H1 (cell line): ENCODE measurements at regions not wholly inside any gene's neighbourhood (a gene's known extent, or its start where the extent isn't known, plus 50 kb on each side); places are given as distances from the start of the nearest gene placed in this dataset.

Experiments used
- CTCF ChIA-PET: fragments of 300-600 bp; sonication (Branson Sonifier 250); formaldehyde crosslinking; loops from one replicate; lab custom pipeline; 2021; ENCODE audit not compliant: partially characterized antibody; lab: Charles Lee
- POLR2A ChIA-PET: fragments of 300-600 bp; sonication (Branson Sonifier 250); formaldehyde crosslinking; loops from one replicate; lab custom pipeline; 2021; ENCODE audit warnings: inconsistent platforms; ENCODE audit not compliant: partially characterized antibody; lab: Charles Lee
- DNase-seq, 2 experiments: peaks; one replicate each; pipeline versions ENCODE4 v3.0.0 to v3.0.0-alpha.2; 2010 to 2022; ENCODE audit warnings: low spot score in 2 of 2, low read depth in 1 of 2, mixed read lengths in 1 of 2
- FAIRE-seq: peaks from 2 replicates; lab custom pipeline; 2011; peaks lifted over from hg19 to GRCh38; lab: Jason Lieb, UNC
- H2AFZ ChIP-seq: 2 replicates; pipeline ENCODE4 v1.8.1; 2012; ENCODE audit warnings: low read length, inconsistent platforms
- H2AK5ac ChIP-seq: 2 replicates; pipeline ENCODE4 v1.6.1; 2013; ENCODE audit warnings: low read depth, low read length
- H2BK120ac ChIP-seq: replicated peaks from 2 replicates; pipeline ENCODE3; 2013; ENCODE audit warnings: low read depth, low read length, inconsistent platforms
- H2BK12ac ChIP-seq: 2 replicates; pipeline ENCODE4 v1.6.1; 2013; ENCODE audit warnings: low read depth, low read length
- H2BK15ac ChIP-seq: 2 replicates; pipeline ENCODE4 v1.6.1; 2013; ENCODE audit warnings: low read length
- H2BK20ac ChIP-seq: 2 replicates; pipeline ENCODE4 v1.6.1; 2013; ENCODE audit warnings: low read length
- H2BK5ac ChIP-seq: 2 replicates; pipeline ENCODE4 v1.6.1; 2013; ENCODE audit warnings: low read depth, low read length
- H3K14ac ChIP-seq: 2 replicates; pipeline ENCODE4 v1.6.1; 2013; ENCODE audit warnings: inconsistent platforms; ENCODE audit not compliant: insufficient read length
- H3K18ac ChIP-seq: 2 replicates; pipeline ENCODE4 v1.6.1; 2013; ENCODE audit warnings: low read length; ENCODE audit errors: extremely low read depth
- H3K23ac ChIP-seq: 2 replicates; pipeline ENCODE4 v1.6.1; 2013; ENCODE audit warnings: inconsistent platforms; ENCODE audit not compliant: insufficient read length
- H3K23me2 ChIP-seq: 2 replicates; pipeline ENCODE4 v1.6.1; 2013; ENCODE audit warnings: low read depth, low read length
- H3K27ac ChIP-seq: 2 replicates; pipeline ENCODE4 v1.6.1; 2011; ENCODE audit warnings: low read depth, low read length, inconsistent platforms
- H3K27me3 ChIP-seq, 4 experiments: replicated peaks in 1 of 4; 1 replicate in 1 of 4; 2 replicates in 3 of 4; pipeline versions ENCODE4 v1.6.1 to v1.8.1; 2011 to 2013; ENCODE audit warnings: low read length in 3 of 4, mild to moderate bottlenecking in 3 of 4, inconsistent platforms in 2 of 4, mixed read lengths in 2 of 4, moderate library complexity in 1 of 4; ENCODE audit not compliant: control insufficient read depth in 3 of 4, insufficient read depth in 3 of 4; ENCODE audit errors: extremely low read depth in 1 of 4
- H3K36me3 ChIP-seq, 4 experiments: 2 replicates each; pipeline versions ENCODE4 v1.6.1 to v1.8.1; 2011 to 2013; ENCODE audit warnings: mild to moderate bottlenecking in 4 of 4, low read length in 3 of 4, moderate library complexity in 2 of 4, control low read depth in 1 of 4, inconsistent platforms in 1 of 4; ENCODE audit not compliant: insufficient read depth in 4 of 4, control insufficient read depth in 2 of 4
- H3K4ac ChIP-seq: replicated peaks from 2 replicates; pipeline ENCODE3; 2013; ENCODE audit warnings: low read length, low read depth, mixed read lengths, inconsistent platforms; ENCODE audit not compliant: insufficient read length
- H3K4me1 ChIP-seq, 4 experiments: replicated peaks in 1 of 4; 1 replicate in 1 of 4; 2 replicates in 3 of 4; pipeline versions ENCODE4 v1.6.1 to v1.8.1; 2011 to 2013; ENCODE audit warnings: low read length in 3 of 4, inconsistent platforms in 2 of 4, mixed read lengths in 1 of 4; ENCODE audit not compliant: insufficient read depth in 4 of 4, control insufficient read depth in 3 of 4
- H3K4me2 ChIP-seq, 2 experiments: 2 replicates each; pipeline versions ENCODE4 v1.6.1 to v1.8.1; 2011 to 2013; ENCODE audit warnings: low read depth in 2 of 2, low read length in 2 of 2, control low read depth in 1 of 2, inconsistent platforms in 1 of 2, mild to moderate bottlenecking in 1 of 2; ENCODE audit not compliant: insufficient read depth in 1 of 2
- H3K4me3 ChIP-seq, 4 experiments: fragments of 200-600, 300-600 bp in 1 of 4; sonication (generic), shearing (Covaris generic), sonication (Bioruptor Twin) in 1 of 4; 2 replicates each; pipeline versions ENCODE4 v1.5.1 to v1.8.1; 2011 to 2016; ENCODE audit warnings: low read length in 4 of 4, low read depth in 3 of 4, control low read depth in 2 of 4, inconsistent platforms in 2 of 4, mild to moderate bottlenecking in 2 of 4, mixed read lengths in 1 of 4, moderate library complexity in 1 of 4; ENCODE audit not compliant: insufficient read depth in 2 of 4; ENCODE audit errors: extremely low read depth in 1 of 4
- H3K56ac ChIP-seq: replicated peaks from 2 replicates; pipeline ENCODE3; 2013; ENCODE audit warnings: low read depth, mild to moderate bottlenecking, mixed read lengths, low read length, inconsistent platforms; ENCODE audit not compliant: insufficient read length
- H3K79me1 ChIP-seq: 2 replicates; pipeline ENCODE4 v1.6.1; 2013; ENCODE audit warnings: low read depth, low read length, control low read depth
- H3K79me2 ChIP-seq, 2 experiments: 2 replicates each; pipeline versions ENCODE4 v1.6.1 to v1.8.1; 2012 to 2013; ENCODE audit warnings: low read length in 2 of 2, mild to moderate bottlenecking in 2 of 2, inconsistent platforms in 1 of 2; ENCODE audit not compliant: insufficient read depth in 2 of 2, control insufficient read depth in 1 of 2
- H3K9ac ChIP-seq, 4 experiments: replicated peaks in 1 of 4; 1 replicate in 1 of 4; 2 replicates in 3 of 4; pipeline versions ENCODE4 v1.6.1 to v1.8.1; 2011 to 2013; ENCODE audit warnings: low read depth in 3 of 4, low read length in 3 of 4, control low read depth in 2 of 4, mild to moderate bottlenecking in 2 of 4, moderate library complexity in 2 of 4, inconsistent platforms in 1 of 4; ENCODE audit errors: extremely low read depth in 1 of 4
- H3K9me3 ChIP-seq, 2 experiments: 2 replicates each; pipeline versions ENCODE4 v1.6.1 to v1.8.1; 2012 to 2013; ENCODE audit warnings: mild to moderate bottlenecking in 2 of 2, moderate library complexity in 2 of 2, control low read depth in 1 of 2, inconsistent platforms in 1 of 2, low read depth in 1 of 2, low read length in 1 of 2, mixed read lengths in 1 of 2; ENCODE audit not compliant: insufficient read depth in 2 of 2
- H4K20me1 ChIP-seq, 2 experiments: replicated peaks in 1 of 2; 2 replicates each; pipeline versions ENCODE3 to v1.8.1; 2011 to 2013; ENCODE audit warnings: inconsistent platforms in 2 of 2, low read length in 2 of 2, mild to moderate bottlenecking in 1 of 2; ENCODE audit not compliant: insufficient read depth in 2 of 2, control insufficient read depth in 1 of 2
- H4K5ac ChIP-seq: 2 replicates; pipeline ENCODE4 v1.6.1; 2013; ENCODE audit warnings: low read length, low read depth, mixed read lengths, inconsistent platforms; ENCODE audit not compliant: insufficient read length
- H4K8ac ChIP-seq: 2 replicates; pipeline ENCODE4 v1.8.0; 2013; ENCODE audit warnings: mild to moderate bottlenecking, moderate library complexity, low read length, inconsistent platforms; ENCODE audit not compliant: insufficient read depth; ENCODE audit errors: extremely low read depth
- H4K91ac ChIP-seq: replicated peaks from 2 replicates; pipeline ENCODE3; 2013; ENCODE audit warnings: low read length, mixed read lengths, inconsistent platforms; ENCODE audit not compliant: insufficient read length
- ATF2 ChIP-seq: IDR thresholded peaks from 2 replicates; pipeline ENCODE4 v1.6.1; 2012; ENCODE audit warnings: low read length, inconsistent platforms
- BCL11A ChIP-seq, 2 experiments: IDR thresholded peaks; one replicate each; pipeline ENCODE4 v1.6.1; 2011; ENCODE audit warnings: low read depth in 2 of 2, low read length in 2 of 2, mild to moderate bottlenecking in 2 of 2
- CBX5 ChIP-seq: fragments of 300-800, 300-1000 bp; sonication (generic); IDR thresholded peaks from 2 replicates; pipeline ENCODE4 v1.7.1; 2016; ENCODE audit warnings: antibody characterized with exemption, low read length, low read depth
- RBBP5 ChIP-seq: IDR thresholded peaks from 2 replicates; pipeline ENCODE4 v1.7.1; 2012; ENCODE audit warnings: low read depth, mild to moderate bottlenecking, inconsistent platforms, low read length, moderate library complexity, borderline replicate concordance
- RNF2 ChIP-seq: fragments of 200-900, 300-1000 bp; sonication (generic); IDR thresholded peaks from 2 replicates; pipeline ENCODE4 v1.7.1; 2016; ENCODE audit warnings: borderline replicate concordance, low read depth, mild to moderate bottlenecking, antibody characterized with exemption, low read length; ENCODE audit not compliant: poor library complexity, severe bottlenecking; ENCODE audit errors: missing control alignments
- SP4 ChIP-seq: IDR thresholded peaks from 2 replicates; pipeline ENCODE4 v1.6.1; 2012; ENCODE audit warnings: low read length, inconsistent platforms
- TCF12 ChIP-seq: IDR thresholded peaks from 2 replicates; pipeline ENCODE4 v1.6.1; 2011; ENCODE audit warnings: low read depth, mild to moderate bottlenecking, low read length
- TEAD4 ChIP-seq: IDR thresholded peaks from 2 replicates; pipeline ENCODE4 v1.6.1; 2012; ENCODE audit warnings: low read depth, low read length, inconsistent platforms, mixed read lengths
- WGBS, 2 experiments: shearing (Covaris generic) in 1 of 2; methylation state at CpG; one replicate each; pipeline versions ENCODE4 v1.1.6 to v1.1.7; 2013 to 2015; ENCODE audit warnings: low lambda C conversion rate in 2 of 2, mixed read lengths in 2 of 2, inconsistent platforms in 1 of 2, low coverage in 1 of 2, missing lambda C conversion rate in 1 of 2; ENCODE audit not compliant: insufficient replicate concordance in 2 of 2, insufficient coverage in 1 of 2, insufficient read length in 1 of 2; ENCODE audit errors: extremely low coverage in 1 of 2, missing lambda C conversion rate in 1 of 2; 5-methylcytosine and 5-hydroxymethylcytosine counted together

- H3K4me2 ChIP-seq, result no peak overlapping the region
- H3K18ac ChIP-seq, result no peak overlapping the region
- no peak for DNase-seq
- H2BK15ac ChIP-seq, result no peak overlapping the region
- H3K4ac ChIP-seq, result no peak overlapping the region
- H3K23me2 ChIP-seq, result no peaks in the 10 kb centered on the region
- H2BK12ac ChIP-seq, result no peak overlapping the region
- no peaks in the 10 kb centered on the region for H3K36me3 ChIP-seq
- H4K20me1 ChIP-seq, result no peaks in the 10 kb centered on the region
- no peaks in the 10 kb centered on the region for H3K9me3 ChIP-seq
- ChIA-PET POLR2A (no interaction called here), CTCF (interaction anchor here (1.0 kb wide), 1 partner anchor 60 kb away, joined by 3 read pairs; no protein-coding TSS in a partner anchor)
- H4K5ac ChIP-seq, result no peak overlapping the region
- H3K4me3 ChIP-seq, result no peak overlapping the region
- H3K9ac ChIP-seq, result no peak overlapping the region
- H3K23ac ChIP-seq, result no peak overlapping the region
- TF ChIP-seq BCL11A (IDR thresholded peaks at IDR 0.05; ENCODE audit: low read depth in 2 of 2, low read length in 2 of 2) (no peak), TEAD4 (no peak), RBBP5 (no peak), CBX5 (no peak), SP4 (no peak), ATF2 (no peak), TCF12 (no peak), RNF2 (no peak)
- H3K4me1 ChIP-seq, result no peaks in the 10 kb centered on the region
- H2AFZ ChIP-seq, result no peak overlapping the region
- H3K79me2 ChIP-seq, result no peaks in the 10 kb centered on the region
- H3K27ac ChIP-seq, result no peak overlapping the region
- H2BK5ac ChIP-seq, result no peak overlapping the region
- H3K79me1 ChIP-seq, result no peaks in the 10 kb centered on the region
- H4K91ac ChIP-seq, result no peak overlapping the region
- H3K56ac ChIP-seq, result no peak overlapping the region
- WGBS, 2 experiments, result 93% methylated on average over 1 of the region's 1 CpG; no CpG with 5 or more reads in 1 of the 2 experiments
- no peaks in the 10 kb centered on the region for H3K27me3 ChIP-seq
- no peak for FAIRE-seq
- no peak overlapping the region for H2BK20ac ChIP-seq
- H2AK5ac ChIP-seq, result no peak overlapping the region
- no peak overlapping the region for H2BK120ac ChIP-seq
- no peak overlapping the region for H4K8ac ChIP-seq
- no peak overlapping the region for H3K14ac ChIP-seq
These were observed 1853.8 kb downstream of the EFNA5 start for GRCh38 chr5:105816961-105817360.
